ENCODE measurements at regions not wholly inside any gene's neighbourhood (a gene's known extent, or its start where the extent isn't known, plus 50 kb on each side); places are given as distances from the start of the nearest gene placed in this dataset.

DNA sequence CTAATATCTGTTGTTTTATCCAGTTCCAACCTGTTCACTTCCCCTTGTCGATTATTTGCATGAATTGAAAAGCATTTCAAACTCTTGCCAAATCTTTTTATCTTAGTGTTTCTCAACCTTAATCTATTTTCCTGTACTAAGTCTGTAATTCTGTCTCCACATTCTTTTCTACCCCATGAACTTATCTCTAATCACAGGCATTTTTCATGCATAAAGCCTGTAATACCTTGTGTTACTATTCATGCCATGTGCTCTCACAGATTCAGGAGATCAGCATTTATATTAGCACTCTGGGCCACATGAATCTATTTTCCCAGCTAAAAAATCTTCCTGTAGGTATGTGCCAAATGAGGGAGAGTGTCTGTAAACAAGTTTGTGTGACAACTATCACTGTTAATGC lies 1360.9 kb downstream of the STIM2 start:
- TF ChIP-seq, protein P1, sequence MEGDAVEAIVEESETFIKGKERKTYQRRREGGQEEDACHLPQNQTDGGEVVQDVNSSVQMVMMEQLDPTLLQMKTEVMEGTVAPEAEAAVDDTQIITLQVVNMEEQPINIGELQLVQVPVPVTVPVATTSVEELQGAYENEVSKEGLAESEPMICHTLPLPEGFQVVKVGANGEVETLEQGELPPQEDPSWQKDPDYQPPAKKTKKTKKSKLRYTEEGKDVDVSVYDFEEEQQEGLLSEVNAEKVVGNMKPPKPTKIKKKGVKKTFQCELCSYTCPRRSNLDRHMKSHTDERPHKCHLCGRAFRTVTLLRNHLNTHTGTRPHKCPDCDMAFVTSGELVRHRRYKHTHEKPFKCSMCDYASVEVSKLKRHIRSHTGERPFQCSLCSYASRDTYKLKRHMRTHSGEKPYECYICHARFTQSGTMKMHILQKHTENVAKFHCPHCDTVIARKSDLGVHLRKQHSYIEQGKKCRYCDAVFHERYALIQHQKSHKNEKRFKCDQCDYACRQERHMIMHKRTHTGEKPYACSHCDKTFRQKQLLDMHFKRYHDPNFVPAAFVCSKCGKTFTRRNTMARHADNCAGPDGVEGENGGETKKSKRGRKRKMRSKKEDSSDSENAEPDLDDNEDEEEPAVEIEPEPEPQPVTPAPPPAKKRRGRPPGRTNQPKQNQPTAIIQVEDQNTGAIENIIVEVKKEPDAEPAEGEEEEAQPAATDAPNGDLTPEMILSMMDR (IDR thresholded peaks at IDR 0.05) = no peak
- TF ChIP-seq POLR2A (IDR thresholded peaks at IDR 0.05) = no peak
